GM12874 (cell line): ENCODE measurements at regions not wholly inside any gene's neighbourhood (a gene's known extent, or its start where the extent isn't known, plus 50 kb on each side); places are given as distances from the start of the nearest gene placed in this dataset.

ENCODE experiments used
- CTCF ChIP-seq: IDR thresholded peaks from 2 replicates; pipeline ENCODE4 v1.5.1; 2011; ENCODE audit warnings: low read depth, mild to moderate bottlenecking, control low read depth, low read length, moderate library complexity; ENCODE audit not compliant: insufficient read depth

GRCh38 chr10:76628801-76629200 lies 1008.8 kb downstream of the KCNMA1 start:
- TF ChIP-seq CTCF = no peak

GRCh38 chr10:76626386-76626785 lies 1011.2 kb downstream of the KCNMA1 start:
- no peak for TF ChIP-seq CTCF

GRCh38 chr10:76624470-76624869 lies 1013.1 kb downstream of the KCNMA1 start:
- no peak for TF ChIP-seq CTCF

- no peak for TF ChIP-seq CTCF
Measured at GRCh38 chr10:76621886-76622620, 1015.6 kb downstream of the KCNMA1 start.

DNA sequence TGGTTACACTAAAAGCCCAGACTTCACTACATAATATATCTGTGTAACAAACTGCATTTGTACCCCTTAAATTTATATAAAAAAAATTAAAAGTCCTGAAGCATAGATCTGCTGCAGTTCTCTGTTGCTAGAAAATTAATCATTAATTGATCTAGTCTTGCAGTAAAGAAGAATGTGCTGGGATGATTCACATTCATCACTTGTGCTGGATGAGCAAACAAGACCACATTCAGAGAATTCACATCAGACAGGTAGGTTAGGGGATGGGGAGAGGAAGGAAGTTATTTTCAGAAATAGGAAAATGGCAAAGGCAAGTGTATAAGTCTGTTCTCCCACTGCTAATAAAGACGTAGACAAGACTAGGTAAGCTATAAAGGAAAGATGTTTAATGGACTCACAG lies 1019.0 kb downstream of the KCNMA1 start:
- TF ChIP-seq CTCF = no peak

- TF ChIP-seq CTCF = no peak
Measured at GRCh38 chr10:76618171-76618570, 1019.4 kb downstream of the KCNMA1 start.

- TF ChIP-seq CTCF = no peak
Measured at GRCh38 chr10:76615049-76615448, 1022.6 kb downstream of the KCNMA1 start.
